GM12864 (cell line): ENCODE measurements at regions not wholly inside any gene's neighbourhood (a gene's known extent, or its start where the extent isn't known, plus 50 kb on each side); places are given as distances from the start of the nearest gene placed in this dataset.

ENCODE experiments used
- DNase-seq: peaks from one replicate; pipeline ENCODE4 v3.0.0-alpha.2; 2011; ENCODE audit warnings: low read depth
- H3K4me3 ChIP-seq: 2 replicates; pipeline ENCODE4 v1.5.1; 2011; ENCODE audit warnings: mild to moderate bottlenecking, low read depth, low read length, control low read depth
- TF ChIP-seq, protein P1 (sequence below): IDR thresholded peaks from 2 replicates; pipeline ENCODE4 v1.5.1; 2011; ENCODE audit warnings: low read depth, mild to moderate bottlenecking, moderate library complexity, low read length, control low read depth, inconsistent platforms; ENCODE audit errors: missing control alignments

DNA sequence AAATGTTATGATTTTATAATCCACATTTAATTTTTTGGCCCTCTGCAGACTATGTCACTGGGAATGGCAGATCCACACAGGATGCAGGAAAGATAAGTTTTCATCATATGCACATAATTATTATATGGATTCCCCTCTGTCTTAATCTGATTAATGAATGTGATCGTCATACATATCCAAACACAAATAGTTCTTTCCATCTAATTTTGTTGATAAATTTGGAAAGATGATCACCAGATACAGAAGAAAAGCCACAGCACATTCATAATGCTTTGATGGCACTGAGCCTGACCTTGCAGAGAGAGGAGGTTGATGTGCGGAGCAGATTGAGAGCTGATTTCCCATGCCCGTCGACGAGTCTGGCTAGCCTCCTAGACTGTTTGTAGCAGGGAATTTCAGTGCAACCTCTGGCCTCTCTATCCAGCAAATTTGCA, 471.5 kb downstream of the EPM2A start:
- TF ChIP-seq, protein P1, sequence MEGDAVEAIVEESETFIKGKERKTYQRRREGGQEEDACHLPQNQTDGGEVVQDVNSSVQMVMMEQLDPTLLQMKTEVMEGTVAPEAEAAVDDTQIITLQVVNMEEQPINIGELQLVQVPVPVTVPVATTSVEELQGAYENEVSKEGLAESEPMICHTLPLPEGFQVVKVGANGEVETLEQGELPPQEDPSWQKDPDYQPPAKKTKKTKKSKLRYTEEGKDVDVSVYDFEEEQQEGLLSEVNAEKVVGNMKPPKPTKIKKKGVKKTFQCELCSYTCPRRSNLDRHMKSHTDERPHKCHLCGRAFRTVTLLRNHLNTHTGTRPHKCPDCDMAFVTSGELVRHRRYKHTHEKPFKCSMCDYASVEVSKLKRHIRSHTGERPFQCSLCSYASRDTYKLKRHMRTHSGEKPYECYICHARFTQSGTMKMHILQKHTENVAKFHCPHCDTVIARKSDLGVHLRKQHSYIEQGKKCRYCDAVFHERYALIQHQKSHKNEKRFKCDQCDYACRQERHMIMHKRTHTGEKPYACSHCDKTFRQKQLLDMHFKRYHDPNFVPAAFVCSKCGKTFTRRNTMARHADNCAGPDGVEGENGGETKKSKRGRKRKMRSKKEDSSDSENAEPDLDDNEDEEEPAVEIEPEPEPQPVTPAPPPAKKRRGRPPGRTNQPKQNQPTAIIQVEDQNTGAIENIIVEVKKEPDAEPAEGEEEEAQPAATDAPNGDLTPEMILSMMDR = no peak
- H3K4me3 ChIP-seq = no peak overlapping the region
- no peak for DNase-seq

DNA sequence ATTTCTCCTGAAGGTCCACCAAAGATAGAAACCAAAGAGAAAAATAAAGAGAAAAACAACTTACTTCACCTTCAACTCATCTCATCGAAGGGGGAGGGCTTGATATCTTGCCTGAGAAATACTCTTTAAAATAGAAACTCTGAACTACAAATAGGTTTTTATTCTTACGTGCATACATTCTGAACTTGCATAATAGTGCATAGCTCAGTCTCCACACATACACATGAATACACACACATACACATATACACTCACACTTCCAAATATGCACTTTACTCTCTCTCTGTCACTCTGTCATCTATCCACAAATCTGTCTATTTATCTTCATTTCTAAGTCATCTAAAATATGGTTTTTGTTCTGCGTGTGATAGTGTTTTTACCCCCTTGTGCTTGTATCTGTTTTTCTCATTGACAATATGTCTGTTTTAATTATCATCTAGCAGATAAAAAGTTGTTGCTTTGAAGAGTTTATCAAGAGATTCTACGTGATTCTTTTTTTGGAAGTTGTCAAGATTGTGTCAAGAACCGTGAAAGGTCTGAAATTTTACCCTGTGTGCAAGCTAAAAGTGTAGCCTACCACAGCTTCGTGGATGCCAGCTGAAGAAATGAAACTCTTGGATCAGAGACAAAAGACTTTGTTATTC, 468.8 kb downstream of the EPM2A start:
- no peak for DNase-seq
- H3K4me3 ChIP-seq = no peak overlapping the region
- TF ChIP-seq, protein P1 = no peak

- no peak for DNase-seq
- no peak overlapping the region for H3K4me3 ChIP-seq
- TF ChIP-seq, protein P1 = no peak
These were observed 468.0 kb downstream of the EPM2A start for GRCh38 chr6:145267076-145267867.

DNA sequence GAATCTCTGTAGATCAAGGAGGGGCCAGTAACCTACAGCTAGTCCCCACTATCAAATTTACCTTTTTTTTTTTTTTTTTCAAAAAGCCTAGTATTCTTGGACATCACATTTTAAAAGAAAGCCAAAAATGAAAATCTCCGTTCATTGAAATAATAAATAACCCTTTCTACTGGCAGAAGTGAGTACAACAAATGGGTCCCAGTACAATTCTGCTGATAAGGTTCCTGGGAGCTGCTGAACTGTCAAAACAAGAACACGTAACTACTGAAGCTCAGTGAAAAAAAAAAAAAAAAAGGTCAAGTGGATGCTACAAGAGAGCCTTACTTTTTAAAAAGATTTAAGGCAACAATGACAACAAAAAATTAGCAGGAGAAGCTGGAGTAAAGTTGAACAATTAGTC, 464.9 kb downstream of the EPM2A start:
- no peak overlapping the region for H3K4me3 ChIP-seq
- TF ChIP-seq, protein P1 = no peak
- DNase-seq = no peak

DNA sequence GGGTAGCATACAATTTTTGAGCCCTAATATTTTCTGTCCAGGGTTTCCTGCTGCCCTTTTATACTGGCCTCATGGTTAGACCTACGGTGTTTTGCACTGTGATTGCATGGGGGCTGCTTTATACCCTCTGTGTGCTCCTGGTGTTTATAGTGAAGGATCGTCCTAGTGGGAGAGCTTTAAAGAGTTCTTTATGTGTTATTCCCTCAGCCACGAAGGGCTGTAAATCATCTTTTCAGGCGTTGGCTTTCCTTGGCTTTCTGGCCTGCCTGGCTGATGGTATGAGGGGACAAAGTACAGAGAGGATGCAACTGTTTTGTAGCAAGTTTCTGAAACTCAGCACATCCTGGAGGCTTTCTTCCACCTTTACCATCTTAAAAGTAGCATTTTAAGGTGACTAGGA, 464.3 kb downstream of the EPM2A start:
- TF ChIP-seq, protein P1 = no peak
- H3K4me3 ChIP-seq = no peak overlapping the region
- DNase-seq = no peak

GRCh38 chr6:145271577-145271976, 463.7 kb downstream of the EPM2A start:
- TF ChIP-seq, protein P1 = no peak
- H3K4me3 ChIP-seq = no peak overlapping the region
- no peak for DNase-seq

- no peak overlapping the region for H3K4me3 ChIP-seq
- TF ChIP-seq, protein P1 = no peak
- no peak for DNase-seq
These were observed 463.1 kb downstream of the EPM2A start for GRCh38 chr6:145272246-145272645.
